ENCODE measurements at regions not wholly inside any gene's neighbourhood (a gene's known extent, or its start where the extent isn't known, plus 50 kb on each side); places are given as distances from the start of the nearest gene placed in this dataset.

DNA sequence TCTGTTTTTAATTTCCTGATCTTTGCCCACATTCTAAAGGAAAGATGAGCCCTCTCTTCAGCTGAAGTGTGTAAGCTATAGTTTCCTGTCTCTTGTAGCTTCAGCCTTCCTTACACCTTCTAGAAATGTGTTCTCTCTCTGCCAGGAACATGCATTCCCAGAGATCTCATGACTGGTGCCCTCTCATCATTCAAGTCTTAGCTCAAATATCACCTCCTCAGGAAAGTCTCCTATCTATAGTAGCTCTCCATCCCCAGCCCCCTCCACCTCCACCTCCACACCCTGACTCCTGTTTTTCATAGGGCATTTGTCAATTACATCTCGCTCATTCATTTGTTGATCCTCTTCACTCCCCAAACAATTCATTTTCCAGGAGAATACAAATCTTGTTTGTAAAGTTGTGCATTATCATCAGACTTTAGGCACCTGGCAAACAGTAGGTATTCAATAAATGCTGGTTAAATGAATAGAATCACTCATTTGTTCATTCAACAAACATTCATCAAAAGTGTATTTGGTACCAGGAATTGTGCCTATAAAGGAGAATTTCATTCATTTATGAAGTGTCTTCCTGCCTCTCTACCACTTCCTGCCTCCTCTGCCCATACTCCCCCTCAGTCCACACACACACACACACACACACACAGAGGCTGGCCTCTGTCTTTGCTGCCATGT lies 160.3 kb downstream of the BBOX1 start:
- TF ChIP-seq, protein P1, sequence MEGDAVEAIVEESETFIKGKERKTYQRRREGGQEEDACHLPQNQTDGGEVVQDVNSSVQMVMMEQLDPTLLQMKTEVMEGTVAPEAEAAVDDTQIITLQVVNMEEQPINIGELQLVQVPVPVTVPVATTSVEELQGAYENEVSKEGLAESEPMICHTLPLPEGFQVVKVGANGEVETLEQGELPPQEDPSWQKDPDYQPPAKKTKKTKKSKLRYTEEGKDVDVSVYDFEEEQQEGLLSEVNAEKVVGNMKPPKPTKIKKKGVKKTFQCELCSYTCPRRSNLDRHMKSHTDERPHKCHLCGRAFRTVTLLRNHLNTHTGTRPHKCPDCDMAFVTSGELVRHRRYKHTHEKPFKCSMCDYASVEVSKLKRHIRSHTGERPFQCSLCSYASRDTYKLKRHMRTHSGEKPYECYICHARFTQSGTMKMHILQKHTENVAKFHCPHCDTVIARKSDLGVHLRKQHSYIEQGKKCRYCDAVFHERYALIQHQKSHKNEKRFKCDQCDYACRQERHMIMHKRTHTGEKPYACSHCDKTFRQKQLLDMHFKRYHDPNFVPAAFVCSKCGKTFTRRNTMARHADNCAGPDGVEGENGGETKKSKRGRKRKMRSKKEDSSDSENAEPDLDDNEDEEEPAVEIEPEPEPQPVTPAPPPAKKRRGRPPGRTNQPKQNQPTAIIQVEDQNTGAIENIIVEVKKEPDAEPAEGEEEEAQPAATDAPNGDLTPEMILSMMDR (IDR thresholded peaks at IDR 0.05): no peak
- no peak for TF ChIP-seq EZH2 (IDR thresholded peaks at IDR 0.05)
- no peak for TF ChIP-seq EZH2phosphoT487 (IDR thresholded peaks at IDR 0.05)
